Dendritic cell treated with granulocyte-macrophage colony-stimulating factor and Interleukin-4, amounts not matched to agents 40 ng/mL and 50 ng/mL, for 4 days (primary cell): ENCODE measurements at regions not wholly inside any gene's neighbourhood (a gene's known extent, or its start where the extent isn't known, plus 50 kb on each side); places are given as distances from the start of the nearest gene placed in this dataset.
"Not testable (repeated sequence)": the region's sequence is repeated elsewhere in the genome, so short reads cannot be mapped to it uniquely, and the experiment has no call there.

ENCODE experiments used
- H3K27ac Mint-ChIP-seq: one replicate; pipeline ENCODE4 v1.8.0; 2022; ENCODE audit warnings: mild to moderate bottlenecking, mixed read lengths
- H3K27me3 Mint-ChIP-seq: one replicate; pipeline ENCODE4 v1.8.0; 2022; ENCODE audit warnings: mild to moderate bottlenecking, mixed read lengths
- H3K36me3 Mint-ChIP-seq: one replicate; pipeline ENCODE4 v1.8.0; 2022; ENCODE audit warnings: low read depth, mixed read lengths
- H3K4me1 Mint-ChIP-seq: one replicate; pipeline ENCODE4 v1.8.0; 2022; ENCODE audit warnings: low read depth, mixed read lengths
- H3K4me3 Mint-ChIP-seq: one replicate; pipeline ENCODE4 v1.8.0; 2022; ENCODE audit warnings: mild to moderate bottlenecking, moderate library complexity, mixed read lengths
- H3K9me3 Mint-ChIP-seq: one replicate; pipeline ENCODE4 v1.8.0; 2022; ENCODE audit warnings: mixed read lengths
- intact Hi-C: fragments of 100-400 bp; cut with micrococcal nuclease; formaldehyde crosslinking; loops from one replicate; pipeline ENCODE4 v1.15.0; 2022

- H3K36me3 Mint-ChIP-seq, H3K4me1 Mint-ChIP-seq, intact Hi-C loops, H3K27me3 Mint-ChIP-seq, H3K9me3 Mint-ChIP-seq, H3K4me3 Mint-ChIP-seq, H3K27ac Mint-ChIP-seq: not testable (repeated sequence)
These were observed 133.6 kb downstream of the SPIN4 start for GRCh38 chrX:63217549-63217948.

DNA sequence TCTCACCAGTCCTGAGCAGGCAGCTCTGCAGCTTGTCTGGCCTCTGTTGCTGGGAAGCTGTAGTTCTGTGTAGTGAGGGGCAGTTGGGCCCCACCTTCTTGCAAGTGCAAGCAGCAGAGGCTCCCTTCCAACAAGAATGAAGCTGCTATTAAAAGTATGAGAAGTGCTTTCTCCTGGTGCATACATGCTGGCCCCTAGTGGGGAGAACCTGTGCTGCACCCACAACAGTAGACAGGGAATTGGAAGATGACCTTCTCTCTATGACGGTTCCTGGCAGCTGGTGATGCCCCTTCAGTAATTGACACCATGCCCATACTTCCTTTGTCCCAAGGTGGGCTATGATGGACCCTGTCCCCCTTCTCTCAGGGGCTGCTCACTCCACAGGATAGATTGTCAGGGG lies 141.5 kb downstream of the SPIN4 start:
- H3K9me3 Mint-ChIP-seq, H3K27me3 Mint-ChIP-seq, H3K4me3 Mint-ChIP-seq, H3K4me1 Mint-ChIP-seq, H3K36me3 Mint-ChIP-seq, intact Hi-C loops, H3K27ac Mint-ChIP-seq: not testable (repeated sequence)

GRCh38 chrX:63209128-63209527 lies 142.0 kb downstream of the SPIN4 start:
- H3K4me3 Mint-ChIP-seq, H3K9me3 Mint-ChIP-seq, H3K36me3 Mint-ChIP-seq, H3K27me3 Mint-ChIP-seq, intact Hi-C loops, H3K27ac Mint-ChIP-seq, H3K4me1 Mint-ChIP-seq: not testable (repeated sequence)

DNA sequence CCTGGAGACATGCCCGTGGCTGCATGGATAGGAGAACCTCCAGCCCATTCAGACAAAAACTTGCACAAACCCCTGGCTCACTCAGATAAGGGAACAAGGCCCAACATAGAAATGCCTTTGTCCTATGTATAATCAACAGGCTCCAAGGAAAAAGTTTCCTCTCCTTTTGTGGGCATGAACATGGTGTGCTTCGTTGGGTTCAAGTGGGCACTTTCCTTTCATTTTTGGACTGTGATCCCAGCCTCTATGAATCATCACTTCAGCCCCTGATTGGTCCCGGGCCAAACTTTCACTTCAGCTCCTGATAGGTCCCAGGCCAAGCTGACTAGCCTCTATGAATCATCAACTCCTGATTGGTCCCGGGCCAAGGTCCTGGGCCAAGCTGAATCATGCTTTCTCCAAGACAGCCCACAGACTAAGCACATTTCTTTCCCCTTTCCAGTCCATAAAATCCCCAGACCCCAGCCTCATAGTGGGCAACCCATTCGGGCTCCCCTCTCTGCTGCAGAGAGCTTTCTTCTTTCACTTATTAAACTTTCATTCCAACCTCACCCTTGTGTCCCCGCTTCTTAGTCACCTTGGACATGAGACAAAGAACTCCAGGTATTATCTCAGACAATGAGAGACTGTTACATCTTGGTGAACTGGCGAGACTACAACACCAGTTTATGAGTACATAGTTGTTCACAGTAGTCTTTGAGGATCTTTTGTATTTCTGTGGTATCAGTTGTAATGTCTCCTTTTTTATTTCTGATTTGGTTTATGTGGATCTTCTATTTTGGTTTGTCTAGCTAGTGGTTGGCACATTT lies 146.7 kb downstream of the SPIN4 start:
- H3K27ac Mint-ChIP-seq, H3K27me3 Mint-ChIP-seq, H3K9me3 Mint-ChIP-seq, intact Hi-C loops, H3K4me3 Mint-ChIP-seq, H3K36me3 Mint-ChIP-seq, H3K4me1 Mint-ChIP-seq: not testable (repeated sequence)

- H3K27me3 Mint-ChIP-seq, H3K36me3 Mint-ChIP-seq, H3K4me1 Mint-ChIP-seq, H3K9me3 Mint-ChIP-seq, H3K4me3 Mint-ChIP-seq, H3K27ac Mint-ChIP-seq, intact Hi-C loops: not testable (repeated sequence)
These were observed 149.1 kb downstream of the SPIN4 start for GRCh38 chrX:63201987-63202386.

DNA sequence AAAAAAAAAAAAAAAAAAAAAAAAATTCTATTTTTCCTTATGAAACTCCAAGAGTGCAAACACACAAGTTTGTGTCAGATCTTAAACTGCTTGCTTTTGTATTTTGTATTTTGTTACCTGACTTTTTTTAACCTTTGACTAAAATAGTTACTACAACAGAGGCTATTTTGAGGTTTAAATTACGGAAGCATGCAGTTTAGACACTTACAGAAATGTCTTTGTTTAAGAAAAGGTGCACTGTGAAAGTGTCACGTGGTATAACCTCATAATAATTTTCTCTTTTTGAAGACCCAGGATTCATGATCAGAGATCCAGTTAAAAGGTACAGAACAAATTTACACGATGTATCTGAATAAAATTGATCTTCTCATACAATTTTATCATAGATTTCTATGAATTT lies 152.4 kb downstream of the SPIN4 start:
- H3K27ac Mint-ChIP-seq, H3K27me3 Mint-ChIP-seq, H3K36me3 Mint-ChIP-seq, H3K9me3 Mint-ChIP-seq, H3K4me3 Mint-ChIP-seq, H3K4me1 Mint-ChIP-seq, intact Hi-C loops: not testable (repeated sequence)

GRCh38 chrX:63192366-63193041 lies 158.6 kb downstream of the SPIN4 start:
- H3K27ac Mint-ChIP-seq, H3K9me3 Mint-ChIP-seq, H3K4me1 Mint-ChIP-seq, H3K27me3 Mint-ChIP-seq, intact Hi-C loops, H3K36me3 Mint-ChIP-seq, H3K4me3 Mint-ChIP-seq: not testable (repeated sequence)

GRCh38 chrX:63186137-63186536 lies 165.0 kb downstream of the SPIN4 start:
- intact Hi-C loops: no loop called here
- no peaks in the 10 kb centered on the region for H3K9me3 Mint-ChIP-seq

DNA sequence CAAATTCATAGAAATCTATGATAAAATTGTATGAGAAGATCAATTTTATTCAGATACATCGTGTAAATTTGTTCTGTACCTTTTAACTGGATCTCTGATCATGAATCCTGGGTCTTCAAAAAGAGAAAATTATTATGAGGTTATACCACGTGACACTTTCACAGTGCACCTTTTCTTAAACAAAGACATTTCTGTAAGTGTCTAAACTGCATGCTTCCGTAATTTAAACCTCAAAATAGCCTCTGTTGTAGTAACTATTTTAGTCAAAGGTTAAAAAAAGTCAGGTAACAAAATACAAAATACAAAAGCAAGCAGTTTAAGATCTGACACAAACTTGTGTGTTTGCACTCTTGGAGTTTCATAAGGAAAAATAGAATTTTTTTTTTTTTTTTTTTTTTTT lies 171.3 kb downstream of the SPIN4 start:
- H3K27ac Mint-ChIP-seq, intact Hi-C loops, H3K4me3 Mint-ChIP-seq, H3K27me3 Mint-ChIP-seq, H3K9me3 Mint-ChIP-seq, H3K4me1 Mint-ChIP-seq, H3K36me3 Mint-ChIP-seq: not testable (repeated sequence)

More at GRCh38 chrX:63186137-63186536, 165.0 kb downstream of the SPIN4 start:
- no peak overlapping the region for H3K4me3 Mint-ChIP-seq
- no peaks in the 10 kb centered on the region for H3K27me3 Mint-ChIP-seq
- H3K27ac Mint-ChIP-seq: no peak overlapping the region
- H3K4me1 Mint-ChIP-seq: no peaks in the 10 kb centered on the region
- H3K36me3 Mint-ChIP-seq: no peaks in the 10 kb centered on the region

- H3K9me3 Mint-ChIP-seq, intact Hi-C loops, H3K27me3 Mint-ChIP-seq, H3K4me1 Mint-ChIP-seq, H3K36me3 Mint-ChIP-seq, H3K4me3 Mint-ChIP-seq, H3K27ac Mint-ChIP-seq: not testable (repeated sequence)
These were observed 174.6 kb downstream of the SPIN4 start for GRCh38 chrX:63176578-63176977.

DNA sequence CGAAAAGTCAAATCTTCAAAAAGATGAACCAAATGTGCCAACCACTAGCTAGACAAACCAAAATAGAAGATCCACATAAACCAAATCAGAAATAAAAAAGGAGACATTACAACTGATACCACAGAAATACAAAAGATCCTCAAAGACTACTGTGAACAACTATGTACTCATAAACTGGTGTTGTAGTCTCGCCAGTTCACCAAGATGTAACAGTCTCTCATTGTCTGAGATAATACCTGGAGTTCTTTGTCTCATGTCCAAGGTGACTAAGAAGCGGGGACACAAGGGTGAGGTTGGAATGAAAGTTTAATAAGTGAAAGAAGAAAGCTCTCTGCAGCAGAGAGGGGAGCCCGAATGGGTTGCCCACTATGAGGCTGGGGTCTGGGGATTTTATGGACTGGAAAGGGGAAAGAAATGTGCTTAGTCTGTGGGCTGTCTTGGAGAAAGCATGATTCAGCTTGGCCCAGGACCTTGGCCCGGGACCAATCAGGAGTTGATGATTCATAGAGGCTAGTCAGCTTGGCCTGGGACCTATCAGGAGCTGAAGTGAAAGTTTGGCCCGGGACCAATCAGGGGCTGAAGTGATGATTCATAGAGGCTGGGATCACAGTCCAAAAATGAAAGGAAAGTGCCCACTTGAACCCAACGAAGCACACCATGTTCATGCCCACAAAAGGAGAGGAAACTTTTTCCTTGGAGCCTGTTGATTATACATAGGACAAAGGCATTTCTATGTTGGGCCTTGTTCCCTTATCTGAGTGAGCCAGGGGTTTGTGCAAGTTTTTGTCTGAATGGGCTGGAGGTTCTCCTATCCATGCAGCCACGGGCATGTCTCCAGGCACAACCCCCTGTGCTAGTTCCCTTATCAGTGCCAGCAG lies 177.1 kb downstream of the SPIN4 start:
- H3K4me3 Mint-ChIP-seq, intact Hi-C loops, H3K27ac Mint-ChIP-seq, H3K9me3 Mint-ChIP-seq, H3K36me3 Mint-ChIP-seq, H3K27me3 Mint-ChIP-seq, H3K4me1 Mint-ChIP-seq: not testable (repeated sequence)

DNA sequence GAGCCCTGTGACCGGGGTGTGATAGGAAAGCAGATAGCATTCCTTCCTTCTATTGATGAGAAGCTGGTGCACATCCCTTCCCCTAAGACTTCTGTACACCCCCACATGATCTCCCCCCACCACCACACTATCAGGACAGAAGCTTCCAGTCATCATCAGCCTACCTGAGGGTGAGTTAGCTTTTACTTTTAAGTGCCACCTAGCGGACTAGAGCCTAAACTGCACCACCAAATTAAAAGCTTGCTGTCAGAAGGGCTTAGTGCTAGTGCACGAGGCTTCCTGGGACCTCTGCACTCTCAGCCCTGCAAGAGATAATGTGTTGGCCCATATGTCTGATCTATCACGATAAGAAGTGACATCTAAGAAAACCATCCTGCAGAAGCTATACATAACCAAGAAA lies 181.7 kb downstream of the SPIN4 start:
- intact Hi-C loops, H3K4me1 Mint-ChIP-seq, H3K4me3 Mint-ChIP-seq: not testable (repeated sequence)

DNA sequence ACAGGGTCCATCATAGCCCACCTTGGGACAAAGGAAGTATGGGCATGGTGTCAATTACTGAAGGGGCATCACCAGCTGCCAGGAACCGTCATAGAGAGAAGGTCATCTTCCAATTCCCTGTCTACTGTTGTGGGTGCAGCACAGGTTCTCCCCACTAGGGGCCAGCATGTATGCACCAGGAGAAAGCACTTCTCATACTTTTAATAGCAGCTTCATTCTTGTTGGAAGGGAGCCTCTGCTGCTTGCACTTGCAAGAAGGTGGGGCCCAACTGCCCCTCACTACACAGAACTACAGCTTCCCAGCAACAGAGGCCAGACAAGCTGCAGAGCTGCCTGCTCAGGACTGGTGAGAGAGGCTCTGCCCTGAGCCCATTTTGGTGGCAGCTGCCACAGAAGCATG lies 182.2 kb downstream of the SPIN4 start:
- intact Hi-C loops: not testable (repeated sequence)

More for the DNA sequence above, 181.7 kb downstream of the SPIN4 start:
- H3K36me3 Mint-ChIP-seq, H3K27ac Mint-ChIP-seq, H3K9me3 Mint-ChIP-seq, H3K27me3 Mint-ChIP-seq: not testable (repeated sequence)

GRCh38 chrX:63167002-63167401 lies 184.1 kb downstream of the SPIN4 start:
- H3K27ac Mint-ChIP-seq, H3K4me3 Mint-ChIP-seq, H3K9me3 Mint-ChIP-seq, H3K4me1 Mint-ChIP-seq, intact Hi-C loops, H3K36me3 Mint-ChIP-seq, H3K27me3 Mint-ChIP-seq: not testable (repeated sequence)

More for the DNA sequence above, 182.2 kb downstream of the SPIN4 start:
- not testable (repeated sequence) for H3K4me3 Mint-ChIP-seq, H3K27me3 Mint-ChIP-seq, H3K9me3 Mint-ChIP-seq, H3K36me3 Mint-ChIP-seq, H3K27ac Mint-ChIP-seq, H3K4me1 Mint-ChIP-seq
